BJ (cell line): ENCODE measurements at regions not wholly inside any gene's neighbourhood (a gene's known extent, or its start where the extent isn't known, plus 50 kb on each side); places are given as distances from the start of the nearest gene placed in this dataset.
"Not testable (repeated sequence)": the region's sequence is repeated elsewhere in the genome, so short reads cannot be mapped to it uniquely, and the experiment has no call there.

Experiments used
- CTCF ChIA-PET: fragments of 350-600 bp; formaldehyde crosslinking; extraction: SDS; loops from one replicate; lab custom pipeline; 2021; ENCODE audit warnings: antibody characterized with exemption, inconsistent platforms; lab: Yijun Ruan, JAX
- POLR2A ChIA-PET: fragments of 300-600 bp; sonication (Branson Sonifier 250); formaldehyde crosslinking; extraction: SDS; loops from one replicate; lab custom pipeline; 2021; ENCODE audit warnings: antibody characterized with exemption; lab: Charles Lee
- DNase-seq: peaks from one replicate; pipeline ENCODE4 v3.0.0-alpha.2; 2011; ENCODE audit warnings: low read depth
- H3K27me3 ChIP-seq: 2 replicates; pipeline ENCODE4 v1.6.0; 2011; ENCODE audit warnings: low read length; ENCODE audit not compliant: control insufficient read depth, insufficient read depth
- H3K36me3 ChIP-seq: 2 replicates; pipeline ENCODE4 v1.5.1; 2011; ENCODE audit warnings: low read length; ENCODE audit not compliant: control insufficient read depth, insufficient read depth
- H3K4me3 ChIP-seq: 2 replicates; pipeline ENCODE4 v1.5.1; 2011; ENCODE audit warnings: low read depth, mild to moderate bottlenecking, control low read depth, low read length
- TF ChIP-seq, protein P1 (sequence below): IDR thresholded peaks from 2 replicates; pipeline ENCODE4 v1.5.1; 2011; ENCODE audit warnings: low read depth, mild to moderate bottlenecking, control low read depth, inconsistent platforms, low read length, moderate library complexity; ENCODE audit not compliant: insufficient read depth

DNA sequence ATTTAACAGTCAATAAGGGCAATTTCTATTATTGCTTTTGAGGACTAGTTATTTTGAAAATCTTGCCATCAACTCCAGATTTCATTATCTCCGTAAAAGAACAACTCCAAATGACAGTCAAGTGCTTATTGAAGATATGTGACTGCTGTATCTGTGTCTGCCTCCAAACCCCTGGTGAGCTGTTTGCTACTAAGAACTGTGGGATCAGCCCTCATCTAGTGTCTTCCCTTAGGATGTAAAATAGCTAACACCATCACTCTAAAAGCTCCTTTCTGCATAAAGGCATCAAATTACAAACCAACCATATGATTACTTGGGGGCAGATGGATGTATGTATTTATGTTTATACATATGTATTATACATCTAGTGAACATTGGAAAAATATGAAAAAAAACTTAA is 70.8 kb upstream of the SLC13A1 start:
- CTCF ChIA-PET = no interaction called here
- POLR2A ChIA-PET = no interaction called here

GRCh38 chr7:123265853-123266252 is 66.1 kb upstream of the SLC13A1 start:
- no peak for DNase-seq
- no peaks in the 10 kb centered on the region for H3K36me3 ChIP-seq
- H3K4me3 ChIP-seq = no peak overlapping the region
- POLR2A ChIA-PET = no interaction called here
- no peaks in the 10 kb centered on the region for H3K27me3 ChIP-seq
- CTCF ChIA-PET = no interaction called here
- TF ChIP-seq, protein P1, sequence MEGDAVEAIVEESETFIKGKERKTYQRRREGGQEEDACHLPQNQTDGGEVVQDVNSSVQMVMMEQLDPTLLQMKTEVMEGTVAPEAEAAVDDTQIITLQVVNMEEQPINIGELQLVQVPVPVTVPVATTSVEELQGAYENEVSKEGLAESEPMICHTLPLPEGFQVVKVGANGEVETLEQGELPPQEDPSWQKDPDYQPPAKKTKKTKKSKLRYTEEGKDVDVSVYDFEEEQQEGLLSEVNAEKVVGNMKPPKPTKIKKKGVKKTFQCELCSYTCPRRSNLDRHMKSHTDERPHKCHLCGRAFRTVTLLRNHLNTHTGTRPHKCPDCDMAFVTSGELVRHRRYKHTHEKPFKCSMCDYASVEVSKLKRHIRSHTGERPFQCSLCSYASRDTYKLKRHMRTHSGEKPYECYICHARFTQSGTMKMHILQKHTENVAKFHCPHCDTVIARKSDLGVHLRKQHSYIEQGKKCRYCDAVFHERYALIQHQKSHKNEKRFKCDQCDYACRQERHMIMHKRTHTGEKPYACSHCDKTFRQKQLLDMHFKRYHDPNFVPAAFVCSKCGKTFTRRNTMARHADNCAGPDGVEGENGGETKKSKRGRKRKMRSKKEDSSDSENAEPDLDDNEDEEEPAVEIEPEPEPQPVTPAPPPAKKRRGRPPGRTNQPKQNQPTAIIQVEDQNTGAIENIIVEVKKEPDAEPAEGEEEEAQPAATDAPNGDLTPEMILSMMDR = no peak

More for the DNA sequence above, 70.8 kb upstream of the SLC13A1 start:
- TF ChIP-seq, protein P1 = no peak
- Histone ChIP-seq H3K36me3 (no peaks in the 10 kb centered on the region), H3K27me3 (no peaks in the 10 kb centered on the region), H3K4me3 (no peak overlapping the region)
- DNase-seq = no peak

DNA sequence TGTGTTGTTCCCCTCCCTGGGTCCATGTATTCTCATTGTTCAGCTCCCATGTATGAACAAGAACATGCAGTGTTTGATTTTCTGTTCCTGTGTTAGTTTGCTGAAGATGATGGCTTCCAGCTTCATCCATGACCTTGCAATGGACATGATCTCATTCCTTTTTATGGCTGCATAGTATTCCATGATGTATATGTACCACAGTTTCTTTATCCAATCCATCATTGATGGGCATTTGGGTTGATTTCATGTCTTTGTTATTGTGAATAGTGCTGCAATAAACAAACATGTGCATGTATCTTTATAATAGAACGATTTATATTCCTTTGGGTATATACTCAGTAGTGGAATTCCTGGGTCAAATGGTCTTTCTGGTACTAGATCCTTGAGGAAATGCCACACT is 65.1 kb upstream of the SLC13A1 start:
- CTCF ChIA-PET, DNase-seq, H3K36me3 ChIP-seq, H3K27me3 ChIP-seq, POLR2A ChIA-PET, H3K4me3 ChIP-seq: not testable (repeated sequence)

DNA sequence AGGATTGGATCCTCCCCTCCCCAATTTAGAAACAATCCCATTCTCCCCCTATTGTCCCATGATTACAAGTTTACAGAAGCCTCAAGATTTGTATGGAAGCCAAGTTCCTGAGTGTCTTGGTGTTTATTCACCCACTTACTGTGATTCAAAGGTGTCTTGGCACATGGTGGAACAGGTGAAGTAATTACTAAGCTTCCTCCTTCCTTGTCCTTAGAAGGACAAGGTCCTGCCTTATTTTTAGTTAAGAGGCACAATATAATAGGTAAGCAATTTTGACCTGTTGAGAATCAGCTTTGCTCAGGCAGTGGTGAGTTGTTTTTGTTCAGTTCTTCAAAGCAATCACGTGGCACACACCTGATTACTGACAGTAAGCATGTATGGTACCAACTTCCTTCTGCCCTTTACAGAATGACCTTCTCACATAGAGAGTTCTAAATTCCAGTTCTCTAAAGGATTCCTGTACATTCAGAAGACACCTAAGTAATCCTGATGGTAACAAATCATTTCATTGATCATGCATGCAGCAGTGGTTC is 60.7 kb upstream of the SLC13A1 start:
- H3K4me3 ChIP-seq = no peak overlapping the region
- ChIA-PET CTCF (no interaction called here), POLR2A (no interaction called here)
- no peaks in the 10 kb centered on the region for H3K27me3 ChIP-seq
- DNase-seq = no peak
- TF ChIP-seq, protein P1 = no peak
- no peaks in the 10 kb centered on the region for H3K36me3 ChIP-seq

DNA sequence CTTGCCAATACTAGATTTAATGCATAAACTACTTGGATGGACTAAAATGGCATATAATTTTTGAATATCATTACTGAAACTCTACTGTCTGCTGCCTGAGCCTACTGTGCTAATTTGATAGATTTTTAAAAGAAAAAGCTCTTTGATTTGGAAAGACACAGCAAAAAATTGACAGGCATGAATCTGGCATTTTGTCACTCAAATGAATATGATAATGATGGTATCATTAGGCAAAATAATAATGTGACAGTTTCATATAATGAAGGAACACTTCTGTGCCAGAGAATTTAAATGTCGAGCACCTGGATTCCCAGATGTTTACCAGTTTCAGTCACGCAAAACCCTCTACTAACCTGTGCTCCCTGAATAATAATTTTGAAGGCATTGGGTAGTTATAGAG is 60.0 kb upstream of the SLC13A1 start:
- Histone ChIP-seq H3K27me3 (no peaks in the 10 kb centered on the region), H3K4me3 (no peak overlapping the region), H3K36me3 (no peaks in the 10 kb centered on the region)
- DNase-seq = no peak
- TF ChIP-seq, protein P1 = no peak
- CTCF ChIA-PET = no interaction called here
- POLR2A ChIA-PET = no interaction called here
